K562 (cell line): ENCODE measurements at regions not wholly inside any gene's neighbourhood (a gene's known extent, or its start where the extent isn't known, plus 50 kb on each side); places are given as distances from the start of the nearest gene placed in this dataset.

Experiments used
- ATAC-seq: fragments of 200-7000 bp; cut with Tn5 transposase; 3 replicates; pipeline ENCODE4 v1.9.1; 2020; ENCODE audit warnings: moderate library complexity
- BruUV-seq: library from RNA; stranded (reverse); fragments of 400-500 nt; replicated peaks from 2 replicates; lab custom pipeline; 2021; lab: Mats Ljungman, UMichigan
- CTCF ChIA-PET: fragments of 300-600 bp; formaldehyde crosslinking; extraction: SDS; loops from one replicate; lab custom pipeline; 2021; ENCODE audit warnings: low intra/inter-chr PET ratio; lab: Yijun Ruan, JAX
- POLR2A ChIA-PET: fragments of 300-600, 350-650 bp; sonication (Branson Sonifier 250); formaldehyde crosslinking; extraction: SDS; loops from one replicate; lab custom pipeline; 2021; ENCODE audit warnings: antibody characterized with exemption, inconsistent platforms; lab: Yijun Ruan, JAX
- DNase-seq, 4 experiments: peaks; one replicate each; pipeline versions ENCODE4 v3.0.0 to v3.0.0-alpha.2; 2011 to 2018; ENCODE audit warnings: low spot score in 3 of 4, mixed read lengths in 3 of 4; ENCODE audit errors: extremely low read depth in 1 of 4
- FAIRE-seq: peaks from 2 replicates; lab custom pipeline; 2011; peaks lifted over from hg19 to GRCh38; lab: Jason Lieb, UNC
- H2AFZ ChIP-seq: 2 replicates; pipeline ENCODE4 v1.6.0; 2011; ENCODE audit warnings: low read depth, low read length, control low read depth, inconsistent platforms
- H3K27ac ChIP-seq: fragments of 200-600 bp; 3 replicates; pipeline ENCODE4 v1.8.0; 2011; ENCODE audit warnings: low read depth, mild to moderate bottlenecking, control low read depth, inconsistent platforms, low read length, moderate library complexity, mixed read lengths; ENCODE audit errors: extremely low read depth
- H3K27me3 ChIP-seq, 2 experiments: fragments of 300-600 bp in 1 of 2; 2 replicates in 1 of 2; 3 replicates in 1 of 2; pipeline versions ENCODE4 v1.6.0 to v1.8.0; 2011; ENCODE audit warnings: inconsistent platforms in 2 of 2, low read length in 2 of 2, mild to moderate bottlenecking in 1 of 2, mixed read lengths in 1 of 2, moderate library complexity in 1 of 2; ENCODE audit not compliant: control insufficient read depth in 2 of 2, insufficient read depth in 2 of 2
- H3K36me3 ChIP-seq: fragments of 300-600 bp; 3 replicates; pipeline ENCODE4 v1.8.0; 2011; ENCODE audit warnings: mild to moderate bottlenecking, low read length, inconsistent platforms; ENCODE audit not compliant: control insufficient read depth, insufficient read depth
- H3K4me1 ChIP-seq, 2 experiments: fragments of 200-600 bp in 1 of 2; replicated peaks in 1 of 2; 2 replicates in 1 of 2; 3 replicates in 1 of 2; pipeline versions ENCODE4 v1.5.1 to v1.8.0; 2011; ENCODE audit warnings: inconsistent platforms in 2 of 2, low read length in 2 of 2, mild to moderate bottlenecking in 1 of 2, mixed read lengths in 1 of 2, moderate library complexity in 1 of 2; ENCODE audit not compliant: control insufficient read depth in 2 of 2, insufficient read depth in 2 of 2
- H3K4me2 ChIP-seq: 2 replicates; pipeline ENCODE4 v1.6.1; 2011; ENCODE audit warnings: low read length, control low read depth, inconsistent platforms, mixed read lengths; ENCODE audit not compliant: insufficient read depth
- H3K4me3 ChIP-seq: fragments of 200-600 bp; sonication (generic), shearing (Covaris generic); 2 replicates; pipeline ENCODE4 v1.5.1; 2016; ENCODE audit warnings: control low read depth, inconsistent platforms
- H3K79me2 ChIP-seq: fragments of 200-600 bp; 3 replicates; pipeline ENCODE4 v1.8.0; 2011; ENCODE audit warnings: low read length, inconsistent platforms; ENCODE audit not compliant: control insufficient read depth, insufficient read depth
- H3K9ac ChIP-seq, 2 experiments: 2 replicates each; pipeline versions ENCODE4 v1.6.0 to v1.6.1; 2011; ENCODE audit warnings: low read depth in 2 of 2, low read length in 2 of 2, control low read depth in 1 of 2, inconsistent platforms in 1 of 2, mild to moderate bottlenecking in 1 of 2, mixed read lengths in 1 of 2; ENCODE audit not compliant: insufficient read depth in 1 of 2
- H3K9me1 ChIP-seq: one replicate; pipeline ENCODE4 v1.6.0; 2011; ENCODE audit warnings: inconsistent platforms, mild to moderate bottlenecking, low read length, moderate library complexity; ENCODE audit not compliant: control insufficient read depth, insufficient read depth
- H3K9me3 ChIP-seq: replicated peaks from 2 replicates; pipeline ENCODE4 v1.5.1; 2011; ENCODE audit warnings: low read depth, low read length, inconsistent platforms; ENCODE audit not compliant: control insufficient read depth, insufficient read depth
- H4K20me1 ChIP-seq: replicated peaks from 2 replicates; pipeline ENCODE4 v1.6.1; 2011; ENCODE audit warnings: low read length, inconsistent platforms, mixed read lengths; ENCODE audit not compliant: control insufficient read depth, insufficient read depth
- CC2D1A ChIP-seq: fragments of 450-650 bp; IDR thresholded peaks from 2 replicates; pipeline ENCODE4 v1.6.1; 2017; ENCODE audit warnings: mild to moderate bottlenecking
- CEBPG ChIP-seq, 3 experiments: fragments of 200-800 bp in 1 of 3; sonication (Bioruptor generic) in 1 of 3; sonication (generic) in 1 of 3; formaldehyde crosslinking in 1 of 3; IDR thresholded peaks in 2 of 3; conservative IDR thresholded peaks in 1 of 3; 2 replicates each; pipeline versions ENCODE4 v1.6.1 to v1.8.0; 2016 to 2022; ENCODE audit warnings: missing compliant biosample characterization in 2 of 3, missing genetic modification characterization in 2 of 3, mild to moderate bottlenecking in 1 of 3, missing genetic modification reagents in 1 of 3
- FOSL1 ChIP-seq: fragments of 200-800 bp; sonication (Bioruptor generic); conservative IDR thresholded peaks from 2 replicates; pipeline ENCODE4 v1.6.1; 2016; ENCODE audit warnings: missing genetic modification characterization, missing compliant biosample characterization
- FOXJ2 ChIP-seq: fragments of 200-800 bp; sonication (Bioruptor generic); IDR thresholded peaks from 2 replicates; pipeline ENCODE4 v1.6.1; 2016; ENCODE audit warnings: missing genetic modification characterization, missing compliant biosample characterization
- HDAC3 ChIP-seq: fragments of 450-650 bp; IDR thresholded peaks from 2 replicates; pipeline ENCODE4 v1.6.1; 2018; ENCODE audit warnings: borderline replicate concordance, mild to moderate bottlenecking, moderate library complexity; ENCODE audit not compliant: partially characterized antibody
- NFIC ChIP-seq: fragments of 450-650 bp; IDR thresholded peaks from 2 replicates; pipeline ENCODE4 v1.6.1; 2017; ENCODE audit warnings: mild to moderate bottlenecking, inconsistent platforms
- PTRF ChIP-seq: fragments of 450-650 bp; IDR thresholded peaks from 2 replicates; pipeline ENCODE4 v1.6.1; 2016; ENCODE audit warnings: mild to moderate bottlenecking, missing genetic modification characterization, missing compliant biosample characterization
- RBM34 ChIP-seq: fragments of 200-400 bp; formaldehyde crosslinking; IDR thresholded peaks from 2 replicates; pipeline ENCODE4 v1.6.1; 2018; ENCODE audit warnings: low read length, borderline replicate concordance; ENCODE audit not compliant: insufficient read depth
- RHOXF2B ChIP-seq: fragments of 250-450 bp; sonication (Bioruptor Pico); conservative IDR thresholded peaks from 2 replicates; pipeline ENCODE4 v1.5.1; 2021
- SRF ChIP-seq, 2 experiments: fragments of 250-450, 450-650 bp in 1 of 2; sonication (Bioruptor Pico) in 1 of 2; sonication (generic) in 1 of 2; formaldehyde crosslinking; IDR thresholded peaks; 2 replicates each; pipeline versions ENCODE4 v1.5.0 to v1.5.1; 2020 to 2022; ENCODE audit warnings: mild to moderate bottlenecking in 1 of 2, missing genetic modification reagents in 1 of 2
- SRSF1 ChIP-seq: fragments of 200-400 bp; formaldehyde crosslinking; IDR thresholded peaks from 2 replicates; pipeline ENCODE4 v1.6.1; 2017; ENCODE audit warnings: mild to moderate bottlenecking, low read depth, low read length, moderate library complexity
- TEAD4 ChIP-seq, 2 experiments: sonication (generic) in 1 of 2; formaldehyde crosslinking in 1 of 2; IDR thresholded peaks; 2 replicates each; pipeline versions ENCODE4 v1.6.1 to v1.8.0; 2012 to 2022; ENCODE audit warnings: borderline replicate concordance in 1 of 2, inconsistent platforms in 1 of 2, low read length in 1 of 2, mild to moderate bottlenecking in 1 of 2, missing genetic modification reagents in 1 of 2
- TRIM24 ChIP-seq, 2 experiments: fragments of 450-650 bp; IDR thresholded peaks; 2 replicates each; pipeline ENCODE4 v1.6.1; 2016
- ZBED1 ChIP-seq: IDR thresholded peaks from 2 replicates; pipeline ENCODE4 v1.6.1; 2014
- WGBS: fragments of 100-300 bp; shearing (Covaris generic); methylation state at CpG from one replicate; pipeline ENCODE4 v1.1.6; 2016; ENCODE audit warnings: low coverage, mixed read lengths; ENCODE audit not compliant: insufficient coverage; ENCODE audit errors: missing lambda C conversion rate; 5-methylcytosine and 5-hydroxymethylcytosine counted together
- in situ Hi-C: fragments of 300-500 bp; cut with MboI; formaldehyde crosslinking; loops from 4 replicates; pipeline ENCODE4 v1.15.0; 2018; ENCODE audit warnings: inconsistent platforms, mixed read lengths
- intact Hi-C: fragments of 100-400 bp; cut with micrococcal nuclease; formaldehyde crosslinking; loops from 2 replicates; pipeline ENCODE4 v1.14.2; 2022

- H3K9me1 ChIP-seq, result no peaks in the 10 kb centered on the region
- CTCF ChIA-PET, result no interaction called here
- TF ChIP-seq RBM34 (no peak), FOXJ2 (tag) (no peak)
- TF ChIP-seq, all 486 proteins: peak for 0
- intact Hi-C loops, result no loop called here
- no peaks in the 10 kb centered on the region for H3K9me3 ChIP-seq
- H2AFZ ChIP-seq, result no peak overlapping the region
- ATAC-seq, result no peak
- H3K27me3 ChIP-seq, result peaks cover 3 to 18% of the 10 kb centered on the region in 2 experiments; a peak in 3 of 5 replicates
- under 1% methylated on average over 7 of the region's 9 CpGs for WGBS
- POLR2A ChIA-PET, result interaction anchor here (0.6 kb wide), 1 partner anchor 236 kb away, joined by 3 read pairs; no protein-coding TSS in a partner anchor
- H3K9ac ChIP-seq, result peak overlapping the region in 1 of 2 experiments; percentile 64; a peak in 1 of 4 replicates
- no peak overlapping the region for H3K4me3 ChIP-seq
- no peak overlapping the region for H3K27ac ChIP-seq
- no peak overlapping the region for H3K4me2 ChIP-seq
- BruUV-seq, result no TSS peak
- no peaks in the 10 kb centered on the region for H4K20me1 ChIP-seq
- H3K79me2 ChIP-seq, result no peaks in the 10 kb centered on the region
- in situ Hi-C loops, result no loop called here
- no peaks in the 10 kb centered on the region for H3K4me1 ChIP-seq
- DNase-seq, result no peak
- H3K36me3 ChIP-seq, result no peaks in the 10 kb centered on the region
- FAIRE-seq, result no peak
These were observed 186.4 kb upstream of the ZBED5 start for GRCh38 chr11:11044137-11044855.

GRCh38 chr11:11043721-11044120, 185.9 kb upstream of the ZBED5 start:
- no peak for DNase-seq
- Histone ChIP-seq H3K9me3 (no peaks in the 10 kb centered on the region), H3K27ac (no peak overlapping the region), H2AFZ (no peak overlapping the region), H3K27me3 (peaks cover 3 to 24% of the 10 kb centered on the region in 2 experiments; a peak in 3 of 5 replicates), H3K9me1 (no peaks in the 10 kb centered on the region), H3K9ac (no peak overlapping the region), H3K4me3 (no peak overlapping the region), H3K79me2 (no peaks in the 10 kb centered on the region), H3K4me2 (no peak overlapping the region), H3K36me3 (no peaks in the 10 kb centered on the region), H4K20me1 (no peaks in the 10 kb centered on the region)
- WGBS, result 0% methylated on average over 2 of the region's 3 CpGs
- POLR2A ChIA-PET, result interaction anchor here (0.6 kb wide), 1 partner anchor 236 kb away, joined by 3 read pairs; no protein-coding TSS in a partner anchor
- no TSS peak for BruUV-seq
- intact Hi-C loops, result no loop called here
- FAIRE-seq, result no peak
- TF ChIP-seq CC2D1A (no peak), ZBED1 (no peak), RHOXF2B (no peak), HDAC3 (no peak), NFIC (no peak), FOSL1 (no peak), PTRF (tag) (no peak), TRIM24 (IDR thresholded peaks at IDR 0.05) (no peak), TEAD4 (IDR thresholded peaks at IDR 0.05; ENCODE audit: low read length) (no peak), TEAD4 (CRISPR knock-in tag; IDR thresholded peaks at IDR 0.05; ENCODE audit: borderline replicate concordance) (no peak), SRF (CRISPR knock-in tag; IDR thresholded peaks at IDR 0.05) (no peak), CEBPG (CRISPR knock-in tag; IDR thresholded peaks at IDR 0.05) (no peak), CEBPG (tag; conservative IDR thresholded peaks at IDR 0.05 in 1 of 2, IDR thresholded peaks at IDR 0.05 in 1 of 2) (no peak), SRSF1 (no peak)
- TF ChIP-seq, all 486 proteins: peak for 0
- no peak for ATAC-seq
- no peaks in the 10 kb centered on the region for H3K4me1 ChIP-seq
- in situ Hi-C loops, result no loop called here
- CTCF ChIA-PET, result no interaction called here
